ENCODE measurements at regions not wholly inside any gene's neighbourhood (a gene's known extent, or its start where the extent isn't known, plus 50 kb on each side); places are given as distances from the start of the nearest gene placed in this dataset.
"Not testable (repeated sequence)": the region's sequence is repeated elsewhere in the genome, so short reads cannot be mapped to it uniquely, and the experiment has no call there.

DNA sequence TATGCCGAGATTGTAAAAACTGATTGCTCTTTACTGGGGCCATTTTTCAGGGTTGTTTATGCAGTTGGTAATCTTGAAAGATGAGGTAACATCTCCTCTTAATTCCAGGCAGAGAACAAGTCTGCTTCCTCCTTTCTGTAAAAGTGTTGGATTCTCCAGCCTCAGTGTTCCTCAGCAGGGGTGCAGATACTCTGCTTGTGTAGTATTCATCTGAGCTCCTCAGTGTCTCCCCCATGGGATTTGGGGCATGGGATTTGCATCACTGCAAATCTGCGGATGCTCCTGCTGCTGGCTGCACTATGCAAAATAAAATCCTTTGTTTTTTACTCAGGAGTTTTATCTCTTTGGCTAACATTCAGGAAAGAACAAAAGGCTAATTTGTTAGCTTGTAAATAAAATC is 104.9 kb upstream of the ATP8A1 start:
- Histone ChIP-seq H3K4me2 (replicated peaks; ENCODE audit: extremely low read depth, low read length, poor library complexity, severe bottlenecking) (no peak overlapping the region), H3K36me3 (replicated peaks in 1 of 2; ENCODE audit: control insufficient read depth in 1 of 2, insufficient read depth in 2 of 2, low read length in 2 of 2) (no peaks in the 10 kb centered on the region), H3K4me3 (replicated peaks in 1 of 3; ENCODE audit: low read depth in 2 of 3, low read length in 3 of 3) (no peak overlapping the region), H3K27ac (ENCODE audit: low read depth in 1 of 2, low read length in 2 of 2) (no peak overlapping the region), H3K9ac (ENCODE audit: insufficient read depth, low read length, poor library complexity, severe bottlenecking) (no peak overlapping the region), H4K20me1 (ENCODE audit: insufficient read depth, low read length) (no peaks in the 10 kb centered on the region), H3K27me3 (ENCODE audit: control insufficient read depth in 2 of 2, insufficient read depth in 2 of 2, low read length in 2 of 2) (no peaks in the 10 kb centered on the region), H3K79me2 (ENCODE audit: insufficient read depth, low read length) (no peaks in the 10 kb centered on the region), H2AFZ (ENCODE audit: insufficient read depth, low read depth, low read length, poor library complexity, severe bottlenecking) (no peak overlapping the region), H3K9me3 (replicated peaks in 1 of 2; ENCODE audit: control insufficient read depth in 1 of 2, insufficient read depth in 1 of 2, low read length in 2 of 2) (no peaks in the 10 kb centered on the region), H3K4me1 (ENCODE audit: control insufficient read depth in 1 of 2, insufficient read depth in 2 of 2, low read length in 2 of 2) (no peaks in the 10 kb centered on the region)
- no peak for DNase-seq
- WGBS (ENCODE audit: insufficient coverage): no CpG with 5 or more reads among the region's 2 CpGs
- H3K9me3 Mint-ChIP-seq: peaks cover 0 to 4% (median 2%) of the 10 kb centered on the region in 7 donors
- no peak overlapping the region for H3K4me3 Mint-ChIP-seq
- no peak overlapping the region for H3K27ac Mint-ChIP-seq
- intact Hi-C loops (cut with micrococcal nuclease): loop anchor here in 1 of 2 donors (5.0 kb wide), 1 partner anchor 195 kb away; no protein-coding TSS in a partner anchor
- H3K36me3 Mint-ChIP-seq: no peaks in the 10 kb centered on the region
- no peaks in the 10 kb centered on the region for H3K4me1 Mint-ChIP-seq
- H3K27me3 Mint-ChIP-seq (ENCODE audit: low read depth in 3 of 3): no peaks in the 10 kb centered on the region
- TF ChIP-seq, protein P1, sequence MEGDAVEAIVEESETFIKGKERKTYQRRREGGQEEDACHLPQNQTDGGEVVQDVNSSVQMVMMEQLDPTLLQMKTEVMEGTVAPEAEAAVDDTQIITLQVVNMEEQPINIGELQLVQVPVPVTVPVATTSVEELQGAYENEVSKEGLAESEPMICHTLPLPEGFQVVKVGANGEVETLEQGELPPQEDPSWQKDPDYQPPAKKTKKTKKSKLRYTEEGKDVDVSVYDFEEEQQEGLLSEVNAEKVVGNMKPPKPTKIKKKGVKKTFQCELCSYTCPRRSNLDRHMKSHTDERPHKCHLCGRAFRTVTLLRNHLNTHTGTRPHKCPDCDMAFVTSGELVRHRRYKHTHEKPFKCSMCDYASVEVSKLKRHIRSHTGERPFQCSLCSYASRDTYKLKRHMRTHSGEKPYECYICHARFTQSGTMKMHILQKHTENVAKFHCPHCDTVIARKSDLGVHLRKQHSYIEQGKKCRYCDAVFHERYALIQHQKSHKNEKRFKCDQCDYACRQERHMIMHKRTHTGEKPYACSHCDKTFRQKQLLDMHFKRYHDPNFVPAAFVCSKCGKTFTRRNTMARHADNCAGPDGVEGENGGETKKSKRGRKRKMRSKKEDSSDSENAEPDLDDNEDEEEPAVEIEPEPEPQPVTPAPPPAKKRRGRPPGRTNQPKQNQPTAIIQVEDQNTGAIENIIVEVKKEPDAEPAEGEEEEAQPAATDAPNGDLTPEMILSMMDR (IDR thresholded peaks at IDR 0.05): no peak

DNA sequence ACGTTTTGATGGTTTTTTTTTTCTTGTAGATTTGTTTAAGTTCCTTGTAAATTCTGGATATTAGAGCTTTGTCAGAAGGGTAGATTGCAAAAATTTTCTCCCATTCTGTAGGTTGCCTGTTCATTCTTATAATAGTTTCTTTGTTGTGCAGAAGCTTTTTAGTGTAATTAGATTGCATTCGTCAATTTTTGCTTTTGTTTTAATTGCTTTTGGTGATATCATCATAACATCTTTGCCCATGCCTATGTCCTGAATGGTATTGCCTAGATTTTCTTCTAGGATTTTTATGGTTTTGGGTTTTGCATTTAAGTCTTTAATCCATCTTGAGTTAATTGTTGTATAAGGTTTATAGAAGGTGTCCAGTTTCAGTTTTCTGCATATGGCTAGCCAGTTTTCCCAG is 98.1 kb upstream of the ATP8A1 start:
- H3K4me1 ChIP-seq (ENCODE audit: control insufficient read depth in 1 of 2, insufficient read depth in 2 of 2, low read length in 2 of 2); H3K4me2 ChIP-seq (replicated peaks; ENCODE audit: extremely low read depth, low read length, poor library complexity, severe bottlenecking); intact Hi-C loops (cut with micrococcal nuclease); H3K4me3 ChIP-seq (replicated peaks in 1 of 3; ENCODE audit: low read depth in 2 of 3, low read length in 3 of 3); H2AFZ ChIP-seq (ENCODE audit: insufficient read depth, low read depth, low read length, poor library complexity, severe bottlenecking); H3K4me3 Mint-ChIP-seq; H3K9me3 Mint-ChIP-seq; H3K27me3 Mint-ChIP-seq (ENCODE audit: low read depth in 3 of 3); H3K9me3 ChIP-seq (replicated peaks in 1 of 2; ENCODE audit: control insufficient read depth in 1 of 2, insufficient read depth in 1 of 2, low read length in 2 of 2); H3K27ac ChIP-seq (ENCODE audit: low read depth in 1 of 2, low read length in 2 of 2); H3K9ac ChIP-seq (ENCODE audit: insufficient read depth, low read length, poor library complexity, severe bottlenecking); H3K4me1 Mint-ChIP-seq; H3K79me2 ChIP-seq (ENCODE audit: insufficient read depth, low read length); H3K36me3 Mint-ChIP-seq; DNase-seq; H3K36me3 ChIP-seq (replicated peaks in 1 of 2; ENCODE audit: control insufficient read depth in 1 of 2, insufficient read depth in 2 of 2, low read length in 2 of 2); H4K20me1 ChIP-seq (ENCODE audit: insufficient read depth, low read length); H3K27me3 ChIP-seq (ENCODE audit: control insufficient read depth in 2 of 2, insufficient read depth in 2 of 2, low read length in 2 of 2); H3K27ac Mint-ChIP-seq: not testable (repeated sequence)
- WGBS (ENCODE audit: insufficient coverage): no CpG with 5 or more reads among the region's 2 CpGs

Data from CD14-positive monocyte (primary cell).